IMR-90 (cell line): ENCODE measurements at regions not wholly inside any gene's neighbourhood (a gene's known extent, or its start where the extent isn't known, plus 50 kb on each side); places are given as distances from the start of the nearest gene placed in this dataset.

Experiments
- ATAC-seq: fragments of 200-7000 bp; cut with Tn5 transposase; 2 replicates; pipeline ENCODE4 v1.9.1; 2020; ENCODE audit warnings: low read depth, mild to moderate bottlenecking, moderate library complexity
- BruUV-seq: library from RNA; stranded (reverse); fragments of 400-500 nt; replicated peaks from 2 replicates; lab custom pipeline; 2021; lab: Mats Ljungman, UMichigan
- CTCF ChIA-PET: fragments of 300-600 bp; formaldehyde crosslinking; extraction: SDS; loops from one replicate; lab custom pipeline; 2021; ENCODE audit warnings: antibody characterized with exemption; lab: Yijun Ruan, JAX
- POLR2A ChIA-PET: fragments of 300-600 bp; sonication (Branson Sonifier 250); formaldehyde crosslinking; loops from one replicate; lab custom pipeline; 2022; ENCODE audit warnings: antibody characterized with exemption; ENCODE audit not compliant: unreplicated experiment; lab: Charles Lee
- DNase-seq: peaks from one replicate; pipeline ENCODE4 v3.0.0; 2013
- H2AFZ ChIP-seq: replicated peaks from 2 replicates; pipeline ENCODE3; 2013; ENCODE audit warnings: low read length, mild to moderate bottlenecking; ENCODE audit not compliant: poor library complexity
- H2AK5ac ChIP-seq: 2 replicates; pipeline ENCODE4 v1.6.1; 2013; ENCODE audit warnings: low read depth, low read length, inconsistent platforms
- H2AK9ac ChIP-seq: replicated peaks from 2 replicates; pipeline ENCODE3; 2013; ENCODE audit warnings: mild to moderate bottlenecking, low read depth, low read length, moderate library complexity; ENCODE audit not compliant: poor library complexity
- H2BK120ac ChIP-seq: 2 replicates; pipeline ENCODE4 v1.6.1; 2013; ENCODE audit warnings: low read depth, low read length, inconsistent platforms
- H2BK15ac ChIP-seq: 3 replicates; pipeline ENCODE4 v1.6.1; 2013; ENCODE audit warnings: low read depth, low read length, inconsistent platforms
- H2BK20ac ChIP-seq: 2 replicates; pipeline ENCODE4 v1.6.1; 2013; ENCODE audit warnings: low read depth, mild to moderate bottlenecking, inconsistent platforms, low read length, moderate library complexity
- H2BK5ac ChIP-seq: 2 replicates; pipeline ENCODE4 v1.6.1; 2013; ENCODE audit warnings: mild to moderate bottlenecking, low read depth, low read length, inconsistent platforms; ENCODE audit not compliant: poor library complexity, severe bottlenecking
- H3K14ac ChIP-seq: replicated peaks from 2 replicates; pipeline ENCODE4 v1.6.1; 2013; ENCODE audit warnings: low read depth, low read length, inconsistent platforms
- H3K18ac ChIP-seq: 2 replicates; pipeline ENCODE4 v1.6.1; 2013; ENCODE audit warnings: low read depth, low read length, control low read depth
- H3K23ac ChIP-seq: 2 replicates; pipeline ENCODE4 v1.6.1; 2013; ENCODE audit warnings: low read depth, low read length, inconsistent platforms
- H3K27ac ChIP-seq: 2 replicates; pipeline ENCODE4 v1.5.1; 2013; ENCODE audit warnings: mild to moderate bottlenecking, control low read depth, low read length; ENCODE audit not compliant: insufficient read depth
- H3K27me3 ChIP-seq: 2 replicates; pipeline ENCODE4 v1.6.1; 2013; ENCODE audit warnings: low read length; ENCODE audit not compliant: control insufficient read depth, insufficient read depth
- H3K36me3 ChIP-seq: 2 replicates; pipeline ENCODE4 v1.6.1; 2013; ENCODE audit warnings: low read length, mixed read lengths; ENCODE audit not compliant: control insufficient read depth, insufficient read depth
- H3K4ac ChIP-seq: 2 replicates; pipeline ENCODE4 v1.6.1; 2013; ENCODE audit warnings: low read depth, low read length, inconsistent platforms
- H3K4me1 ChIP-seq: 2 replicates; pipeline ENCODE4 v1.6.1; 2013; ENCODE audit warnings: low read length, mixed read lengths; ENCODE audit not compliant: control insufficient read depth, insufficient read depth
- H3K4me2 ChIP-seq: 2 replicates; pipeline ENCODE4 v1.6.1; 2013; ENCODE audit warnings: low read depth, mild to moderate bottlenecking, control low read depth, low read length, moderate library complexity
- H3K4me3 ChIP-seq: 2 replicates; pipeline ENCODE4 v1.5.1; 2013; ENCODE audit warnings: low read depth, mild to moderate bottlenecking, control low read depth, low read length, moderate library complexity; ENCODE audit not compliant: insufficient read depth
- H3K56ac ChIP-seq: 2 replicates; pipeline ENCODE4 v1.6.1; 2013; ENCODE audit warnings: low read length, inconsistent platforms; ENCODE audit not compliant: insufficient read depth; ENCODE audit errors: extremely low read depth
- H3K79me1 ChIP-seq, 2 experiments: 2 replicates each; pipeline ENCODE4 v1.6.1; 2013; ENCODE audit warnings: low read length in 2 of 2, inconsistent platforms in 1 of 2, low read depth in 1 of 2
- H3K9ac ChIP-seq: 2 replicates; pipeline ENCODE4 v1.6.1; 2013; ENCODE audit warnings: low read depth, low read length, control low read depth
- H3K9me1 ChIP-seq: 2 replicates; pipeline ENCODE4 v1.6.1; 2013; ENCODE audit warnings: low read length, inconsistent platforms; ENCODE audit not compliant: insufficient read depth
- H3K9me3 ChIP-seq: 2 replicates; pipeline ENCODE4 v1.6.1; 2013; ENCODE audit warnings: low read length; ENCODE audit not compliant: control insufficient read depth, insufficient read depth
- H4K20me1 ChIP-seq: 2 replicates; pipeline ENCODE4 v1.6.1; 2013; ENCODE audit warnings: low read length, inconsistent platforms; ENCODE audit not compliant: insufficient read depth
- H4K5ac ChIP-seq: 2 replicates; pipeline ENCODE4 v1.6.1; 2013; ENCODE audit warnings: mild to moderate bottlenecking, low read depth, low read length, control low read depth
- H4K8ac ChIP-seq, 2 experiments: 2 replicates each; pipeline ENCODE4 v1.6.1; 2013; ENCODE audit warnings: low read depth in 2 of 2, low read length in 2 of 2, control low read depth in 1 of 2, inconsistent platforms in 1 of 2
- H4K91ac ChIP-seq: 2 replicates; pipeline ENCODE4 v1.6.1; 2013; ENCODE audit warnings: low read depth, low read length, inconsistent platforms; ENCODE audit not compliant: insufficient read depth
- CHD1 ChIP-seq: IDR thresholded peaks from 2 replicates; pipeline ENCODE4 v1.6.1; 2012; ENCODE audit warnings: low read depth, low read length, improper control_type of control experiment
- CTCF ChIP-seq: conservative IDR thresholded peaks from 2 replicates; pipeline ENCODE4 v1.5.1; 2012; ENCODE audit warnings: mild to moderate bottlenecking, low read depth, low read length, improper control_type of control experiment
- MAZ ChIP-seq: IDR thresholded peaks from 2 replicates; pipeline ENCODE4 v1.6.1; 2012; ENCODE audit warnings: low read depth, mild to moderate bottlenecking, low read length, improper control_type of control experiment, moderate library complexity, borderline replicate concordance
- MXI1 ChIP-seq: IDR thresholded peaks from 2 replicates; pipeline ENCODE4 v1.6.1; 2012; ENCODE audit warnings: low read depth, mild to moderate bottlenecking, low read length, moderate library complexity, borderline replicate concordance
- POLR2A ChIP-seq: IDR thresholded peaks from 2 replicates; pipeline ENCODE4 v1.6.1; 2012; ENCODE audit warnings: mild to moderate bottlenecking, low read depth, low read length
- RAD21 ChIP-seq: IDR thresholded peaks from 2 replicates; pipeline ENCODE4 v1.6.1; 2012; ENCODE audit warnings: low read length, improper control_type of control experiment
- RCOR1 ChIP-seq: IDR thresholded peaks from 2 replicates; pipeline ENCODE4 v1.6.1; 2012; ENCODE audit warnings: mild to moderate bottlenecking, low read length, improper control_type of control experiment; ENCODE audit not compliant: insufficient replicate concordance
- SMC3 ChIP-seq: fragments of 150-350 bp; IDR thresholded peaks from 2 replicates; pipeline ENCODE4 v1.6.1; 2016; ENCODE audit warnings: low read depth, mild to moderate bottlenecking, antibody characterized with exemption, low read length, moderate library complexity
- WGBS, 2 experiments: methylation state at CpG; one replicate each; pipeline versions ENCODE4 v1.1.5 to v1.1.7; 2013; ENCODE audit warnings: missing lambda C conversion rate in 2 of 2; ENCODE audit not compliant: insufficient read length in 1 of 2; ENCODE audit errors: extremely low coverage in 2 of 2; 5-methylcytosine and 5-hydroxymethylcytosine counted together
- dilution Hi-C: fragments of 300-500 bp; cut with HindIII; formaldehyde crosslinking; loops from one replicate; pipeline ENCODE4 v1.14.3; 2018; ENCODE audit warnings: low sequenced_read_pairs; ENCODE audit not compliant: unreplicated experiment
- in situ Hi-C: fragments of 300-500 bp; cut with MboI; formaldehyde crosslinking; loops from 3 replicates; pipeline ENCODE4 v1.14.3; 2019; ENCODE audit warnings: low sequenced_read_pairs, inconsistent platforms, mixed read lengths
- intact Hi-C: fragments of 100-400 bp; cut with micrococcal nuclease; formaldehyde crosslinking; loops from 2 replicates; pipeline ENCODE4 v1.10.0; 2022

GRCh38 chr6:108795814-108796213 is 52.4 kb upstream of the ARMC2 start:
- H3K4me2 ChIP-seq, result no peak overlapping the region
- H4K8ac ChIP-seq, result no peak overlapping the region
- no peak overlapping the region for H2BK20ac ChIP-seq
- H4K91ac ChIP-seq, result no peak overlapping the region
- CTCF ChIA-PET, result no interaction called here
- POLR2A ChIA-PET, result no interaction called here
- no peak overlapping the region for H3K9ac ChIP-seq
- no peak overlapping the region for H2AK5ac ChIP-seq
- dilution Hi-C loops, result no loop called here
- H3K9me3 ChIP-seq, result no peaks in the 10 kb centered on the region
- no peak overlapping the region for H3K18ac ChIP-seq
- in situ Hi-C loops, result no loop called here
- H2AK9ac ChIP-seq, result no peak overlapping the region
- no TSS peak for BruUV-seq
- H3K9me1 ChIP-seq, result peaks cover 3% of the 10 kb centered on the region; the same call in 1 of the 2 replicates
- H3K27ac ChIP-seq, result no peak overlapping the region
- no peak overlapping the region for H3K23ac ChIP-seq
- no peaks in the 10 kb centered on the region; the same call in 1 of the 2 replicates for H3K27me3 ChIP-seq
- WGBS, 2 experiments, result no CpG with 5 or more reads among the region's 5 CpGs
- ATAC-seq, result no peak
- H2BK5ac ChIP-seq, result no peak overlapping the region
- H3K36me3 ChIP-seq, result no peaks in the 10 kb centered on the region
- H3K4me3 ChIP-seq, result no peak overlapping the region
- intact Hi-C loops, result no loop called here
- no peak for DNase-seq
- no peak overlapping the region for H2BK15ac ChIP-seq
- no peak overlapping the region for H3K4ac ChIP-seq
- no peak overlapping the region for H2AFZ ChIP-seq
- no peaks in the 10 kb centered on the region for H3K79me1 ChIP-seq
- H3K56ac ChIP-seq, result no peak overlapping the region
- H4K20me1 ChIP-seq, result no peaks in the 10 kb centered on the region
- no peak overlapping the region for H3K14ac ChIP-seq
- H3K4me1 ChIP-seq, result peaks cover 5% of the 10 kb centered on the region
- TF ChIP-seq SMC3, result no peak
- TF ChIP-seq RAD21, result no peak
- no peak for TF ChIP-seq RCOR1
- TF ChIP-seq POLR2A, result no peak
- no peak for TF ChIP-seq MAZ
- no peak for TF ChIP-seq MXI1
- TF ChIP-seq CHD1, result no peak
- no peak for TF ChIP-seq CTCF
- H4K5ac ChIP-seq, result no peak overlapping the region
- H2BK120ac ChIP-seq, result no peak overlapping the region
